Brain microvascular endothelial cell (primary cell): ENCODE measurements at regions not wholly inside any gene's neighbourhood (a gene's known extent, or its start where the extent isn't known, plus 50 kb on each side); places are given as distances from the start of the nearest gene placed in this dataset.
"Not testable (repeated sequence)": the region's sequence is repeated elsewhere in the genome, so short reads cannot be mapped to it uniquely, and the experiment has no call there.

Experiments
- DNase-seq: peaks from one replicate; pipeline ENCODE4 v3.0.0-alpha.2; 2020
- H3K27ac ChIP-seq: fragments of 250-450 bp; sonication (Bioruptor Pico); 2 replicates; pipeline ENCODE4 v1.5.1; 2020; ENCODE audit warnings: mild to moderate bottlenecking, moderate library complexity
- H3K27me3 ChIP-seq: fragments of 250-450 bp; sonication (Bioruptor Pico); replicated peaks from 2 replicates; pipeline ENCODE4 v1.5.1; 2020; ENCODE audit warnings: mild to moderate bottlenecking
- H3K36me3 ChIP-seq: fragments of 250-450 bp; sonication (Bioruptor Pico); replicated peaks from 2 replicates; pipeline ENCODE4 v1.5.1; 2020; ENCODE audit warnings: mild to moderate bottlenecking
- H3K4me3 ChIP-seq: 2 replicates; pipeline ENCODE4 v1.5.1; 2011; ENCODE audit warnings: low read depth, mild to moderate bottlenecking, control low read depth, low read length, moderate library complexity
- in situ Hi-C: cut with HindIII; loops from 2 replicates; pipeline ENCODE4 v1.10.0; 2017; ENCODE audit warnings: low sequenced_read_pairs, low pct_ligation_motif_present
- TF ChIP-seq, protein P1 (sequence below): IDR thresholded peaks from 2 replicates; pipeline ENCODE4 v1.5.1; 2011; ENCODE audit warnings: low read depth, mild to moderate bottlenecking, moderate library complexity, low read length, control low read depth, inconsistent platforms; ENCODE audit errors: missing control alignments

DNA sequence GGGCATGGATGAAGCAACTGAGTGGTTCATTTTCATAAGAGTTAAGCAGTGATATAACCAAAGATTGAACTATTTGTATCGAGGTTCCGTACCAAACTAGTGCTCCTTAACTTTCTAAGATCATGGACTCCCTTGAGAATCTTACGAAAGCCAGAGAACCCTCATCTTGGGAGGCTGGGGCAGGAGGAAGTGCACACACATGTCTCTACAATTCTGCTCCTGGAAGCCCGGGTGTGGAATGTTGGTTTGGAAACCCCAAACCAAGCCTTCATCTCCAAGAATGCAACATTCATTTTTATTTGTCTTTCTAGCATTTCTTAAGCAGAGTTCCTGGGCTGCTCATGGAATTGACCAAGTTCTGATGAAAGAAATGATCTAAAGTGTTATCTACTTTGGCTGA, 215.0 kb upstream of the PRNP start:
- TF ChIP-seq, protein P1, sequence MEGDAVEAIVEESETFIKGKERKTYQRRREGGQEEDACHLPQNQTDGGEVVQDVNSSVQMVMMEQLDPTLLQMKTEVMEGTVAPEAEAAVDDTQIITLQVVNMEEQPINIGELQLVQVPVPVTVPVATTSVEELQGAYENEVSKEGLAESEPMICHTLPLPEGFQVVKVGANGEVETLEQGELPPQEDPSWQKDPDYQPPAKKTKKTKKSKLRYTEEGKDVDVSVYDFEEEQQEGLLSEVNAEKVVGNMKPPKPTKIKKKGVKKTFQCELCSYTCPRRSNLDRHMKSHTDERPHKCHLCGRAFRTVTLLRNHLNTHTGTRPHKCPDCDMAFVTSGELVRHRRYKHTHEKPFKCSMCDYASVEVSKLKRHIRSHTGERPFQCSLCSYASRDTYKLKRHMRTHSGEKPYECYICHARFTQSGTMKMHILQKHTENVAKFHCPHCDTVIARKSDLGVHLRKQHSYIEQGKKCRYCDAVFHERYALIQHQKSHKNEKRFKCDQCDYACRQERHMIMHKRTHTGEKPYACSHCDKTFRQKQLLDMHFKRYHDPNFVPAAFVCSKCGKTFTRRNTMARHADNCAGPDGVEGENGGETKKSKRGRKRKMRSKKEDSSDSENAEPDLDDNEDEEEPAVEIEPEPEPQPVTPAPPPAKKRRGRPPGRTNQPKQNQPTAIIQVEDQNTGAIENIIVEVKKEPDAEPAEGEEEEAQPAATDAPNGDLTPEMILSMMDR, result no peak
- Histone ChIP-seq H3K27me3 (no peaks in the 10 kb centered on the region), H3K36me3 (no peaks in the 10 kb centered on the region), H3K4me3 (no peak overlapping the region), H3K27ac (no peak overlapping the region)
- no peak for DNase-seq
- in situ Hi-C loops, result no loop called here

DNA sequence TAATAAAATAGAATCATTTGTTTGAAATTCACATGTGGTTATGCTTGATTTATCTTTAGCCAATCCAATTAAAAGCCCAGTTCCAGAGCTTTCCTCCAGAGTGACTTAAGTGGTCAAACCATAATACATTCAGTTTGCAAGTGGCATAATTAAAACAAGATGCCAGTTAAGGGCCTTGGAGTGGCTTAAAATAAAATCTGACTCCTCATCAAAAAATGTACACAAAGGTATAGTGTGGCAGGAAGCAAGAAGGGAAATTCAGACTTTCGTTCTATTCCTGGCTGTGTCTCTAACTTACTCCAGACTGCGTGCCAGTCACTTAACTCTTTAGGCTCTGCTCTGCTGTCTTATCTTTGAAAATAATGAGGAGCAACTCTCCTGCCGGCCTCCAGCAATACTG, 215.9 kb upstream of the PRNP start:
- no peak overlapping the region for H3K4me3 ChIP-seq
- H3K27ac ChIP-seq, result no peak overlapping the region
- in situ Hi-C loops, result no loop called here
- DNase-seq, result no peak
- TF ChIP-seq, protein P1, result no peak
- H3K27me3 ChIP-seq, result no peaks in the 10 kb centered on the region
- no peaks in the 10 kb centered on the region for H3K36me3 ChIP-seq

DNA sequence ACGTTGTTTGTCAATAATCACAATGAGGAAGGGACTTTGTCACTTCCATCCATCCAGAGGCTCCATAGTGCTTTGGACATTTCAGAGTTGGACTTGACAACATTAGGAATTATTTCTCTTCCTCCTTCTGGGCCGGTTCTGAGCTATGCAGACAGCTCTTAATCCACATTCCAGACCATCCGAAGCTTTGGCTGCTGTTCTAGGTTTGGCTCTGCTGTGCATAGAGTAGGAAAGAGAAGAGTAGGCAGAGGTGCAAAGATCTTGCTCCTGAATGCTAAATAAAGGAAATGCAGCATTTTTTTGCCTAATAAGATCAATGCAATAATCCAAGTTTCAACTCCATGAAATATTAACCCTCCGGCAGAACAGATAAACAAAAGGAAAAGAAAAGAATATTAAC, 216.3 kb upstream of the PRNP start:
- in situ Hi-C loops, result no loop called here
- TF ChIP-seq, protein P1, result no peak
- Histone ChIP-seq H3K4me3 (no peak overlapping the region), H3K27me3 (no peaks in the 10 kb centered on the region), H3K27ac (no peak overlapping the region), H3K36me3 (no peaks in the 10 kb centered on the region)
- no peak for DNase-seq

DNA sequence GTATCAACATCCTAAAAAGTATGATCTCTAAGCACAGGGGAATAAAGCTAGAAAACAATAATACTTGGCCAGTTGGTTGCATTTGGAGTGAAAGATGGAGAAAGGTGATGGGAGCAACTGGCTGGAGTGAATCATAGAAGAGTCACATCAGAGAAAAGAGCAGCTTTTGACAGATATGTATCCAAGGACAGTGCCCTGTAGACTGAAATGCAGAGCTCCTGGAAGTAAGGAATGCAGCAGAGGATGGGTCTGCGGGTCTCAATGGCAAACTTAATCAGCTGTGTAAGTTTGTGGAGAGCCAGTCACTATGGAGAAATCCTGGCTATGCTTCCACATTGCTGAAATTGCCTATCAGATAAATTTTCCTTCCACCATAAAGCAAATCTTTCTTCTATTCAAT, 218.1 kb upstream of the PRNP start:
- DNase-seq, result no peak
- no peaks in the 10 kb centered on the region for H3K36me3 ChIP-seq
- TF ChIP-seq, protein P1, result no peak
- no peak overlapping the region for H3K4me3 ChIP-seq
- no peak overlapping the region for H3K27ac ChIP-seq
- H3K27me3 ChIP-seq, result no peaks in the 10 kb centered on the region
- in situ Hi-C loops, result no loop called here

DNA sequence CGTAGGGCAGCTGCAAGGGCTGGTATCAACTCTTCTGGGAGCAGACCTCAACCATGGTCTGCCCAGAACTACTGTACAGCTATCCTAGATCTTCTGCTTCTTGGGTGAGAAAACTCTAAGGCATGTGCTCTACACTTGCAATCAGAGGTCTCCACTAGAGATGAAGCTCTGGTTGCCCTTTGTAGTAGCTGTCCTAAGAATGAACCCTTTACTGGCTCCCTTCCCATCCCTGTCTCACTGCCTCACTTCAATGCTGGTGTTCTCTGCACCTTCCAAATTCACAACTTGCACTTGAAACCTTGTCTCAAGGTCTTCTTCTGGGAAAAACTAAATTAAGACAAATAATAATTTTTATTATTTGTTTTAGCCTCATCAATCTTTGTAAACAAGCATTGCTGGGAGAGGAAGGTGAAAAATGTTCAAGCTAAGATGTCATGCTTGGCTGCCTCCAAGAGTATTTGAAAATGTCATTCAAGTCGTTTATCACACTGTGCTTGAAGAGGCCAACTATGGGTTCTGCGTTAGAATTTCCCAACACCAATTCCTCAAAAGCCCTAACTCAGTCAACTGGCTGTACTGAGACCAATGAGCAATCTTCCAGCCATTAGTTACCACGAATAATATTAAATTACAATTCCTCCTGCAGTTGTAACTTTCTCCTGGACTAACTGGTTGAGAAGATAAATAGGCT, 216.9 kb upstream of the ADRA1D start:
- Histone ChIP-seq H3K27ac (no peak overlapping the region), H3K4me3 (no peak overlapping the region), H3K36me3 (no peaks in the 10 kb centered on the region), H3K27me3 (no peaks in the 10 kb centered on the region)
- TF ChIP-seq, protein P1, result no peak
- no peak for DNase-seq
- in situ Hi-C loops, result no loop called here

DNA sequence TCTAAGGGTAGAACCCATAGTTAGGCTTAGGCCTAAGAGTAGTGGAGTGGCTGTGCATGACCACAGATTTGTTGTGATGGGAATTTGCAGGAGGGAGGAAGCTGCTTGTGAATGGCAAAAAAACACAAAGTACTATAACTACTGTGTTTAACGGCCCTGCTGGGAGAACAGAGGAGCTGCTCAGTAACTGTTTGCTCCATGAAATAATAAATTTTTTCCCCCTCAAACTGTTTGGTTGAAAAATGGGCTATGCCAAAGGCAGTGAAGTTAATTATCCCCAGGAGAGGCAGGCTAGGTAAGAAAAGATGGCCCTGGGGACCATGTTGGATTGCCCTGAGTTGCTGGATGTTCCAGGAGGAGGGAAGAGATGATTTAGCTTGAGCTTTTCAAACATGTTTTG, 216.1 kb upstream of the ADRA1D start:
- Histone ChIP-seq H3K4me3 (no peak overlapping the region), H3K36me3 (no peaks in the 10 kb centered on the region), H3K27ac (no peak overlapping the region), H3K27me3 (no peaks in the 10 kb centered on the region)
- TF ChIP-seq, protein P1, result no peak
- no peak for DNase-seq
- in situ Hi-C loops, result no loop called here

DNA sequence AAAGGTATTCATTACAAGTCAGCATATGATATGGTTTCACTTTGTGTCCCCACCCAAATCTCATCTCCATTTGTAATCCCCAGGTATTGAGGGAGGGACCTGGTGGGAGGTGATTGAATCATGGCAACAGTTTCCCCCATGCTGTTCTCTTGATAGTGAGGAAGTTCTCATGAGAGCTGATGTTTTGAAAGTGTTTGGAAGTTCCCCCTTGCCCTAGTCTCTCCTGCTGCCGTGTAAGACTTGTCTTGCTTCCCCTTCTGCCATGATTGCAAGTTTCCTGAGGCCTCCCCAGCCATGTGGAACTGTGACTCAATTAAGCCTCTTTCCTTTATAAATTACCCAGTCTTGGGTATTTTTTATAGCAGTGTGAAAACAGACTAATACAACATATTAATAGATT, 213.7 kb upstream of the ADRA1D start:
- H3K27me3 ChIP-seq, H3K4me3 ChIP-seq, in situ Hi-C loops, H3K27ac ChIP-seq, DNase-seq, H3K36me3 ChIP-seq: not testable (repeated sequence)
